HG02642 (cell line): ENCODE measurements at regions not wholly inside any gene's neighbourhood (a gene's known extent, or its start where the extent isn't known, plus 50 kb on each side); places are given as distances from the start of the nearest gene placed in this dataset.
"Not testable (repeated sequence)": the region's sequence is repeated elsewhere in the genome, so short reads cannot be mapped to it uniquely, and the experiment has no call there.

Source experiments
- ATAC-seq: cut with Tn5 transposase; IDR thresholded peaks from one replicate; pipeline ENCODE4 v1.9.1; 2021; ENCODE audit warnings: mild to moderate bottlenecking; ENCODE audit not compliant: unreplicated experiment, poor library complexity

DNA sequence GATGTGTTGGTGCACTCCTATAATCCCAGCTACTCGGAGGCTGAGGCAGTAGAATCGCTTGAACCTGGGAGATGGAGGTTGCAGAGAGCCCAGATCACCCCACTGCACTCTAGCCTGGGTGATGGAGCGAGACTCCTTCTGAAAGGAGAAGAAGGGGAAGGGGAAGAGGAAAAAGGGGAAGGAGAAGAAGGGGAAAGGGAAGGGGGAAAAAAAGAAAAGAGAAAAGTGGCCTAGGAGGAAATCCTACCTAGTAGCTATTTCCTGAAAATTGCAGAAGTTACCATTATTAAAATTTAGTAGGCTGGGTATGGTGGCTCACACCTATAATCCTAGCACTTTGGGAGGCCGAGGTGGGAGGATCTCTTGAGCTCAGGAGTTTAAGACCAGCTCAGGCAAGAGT, 67.4 kb downstream of the ARRDC3 start:
- no peak for ATAC-seq

DNA sequence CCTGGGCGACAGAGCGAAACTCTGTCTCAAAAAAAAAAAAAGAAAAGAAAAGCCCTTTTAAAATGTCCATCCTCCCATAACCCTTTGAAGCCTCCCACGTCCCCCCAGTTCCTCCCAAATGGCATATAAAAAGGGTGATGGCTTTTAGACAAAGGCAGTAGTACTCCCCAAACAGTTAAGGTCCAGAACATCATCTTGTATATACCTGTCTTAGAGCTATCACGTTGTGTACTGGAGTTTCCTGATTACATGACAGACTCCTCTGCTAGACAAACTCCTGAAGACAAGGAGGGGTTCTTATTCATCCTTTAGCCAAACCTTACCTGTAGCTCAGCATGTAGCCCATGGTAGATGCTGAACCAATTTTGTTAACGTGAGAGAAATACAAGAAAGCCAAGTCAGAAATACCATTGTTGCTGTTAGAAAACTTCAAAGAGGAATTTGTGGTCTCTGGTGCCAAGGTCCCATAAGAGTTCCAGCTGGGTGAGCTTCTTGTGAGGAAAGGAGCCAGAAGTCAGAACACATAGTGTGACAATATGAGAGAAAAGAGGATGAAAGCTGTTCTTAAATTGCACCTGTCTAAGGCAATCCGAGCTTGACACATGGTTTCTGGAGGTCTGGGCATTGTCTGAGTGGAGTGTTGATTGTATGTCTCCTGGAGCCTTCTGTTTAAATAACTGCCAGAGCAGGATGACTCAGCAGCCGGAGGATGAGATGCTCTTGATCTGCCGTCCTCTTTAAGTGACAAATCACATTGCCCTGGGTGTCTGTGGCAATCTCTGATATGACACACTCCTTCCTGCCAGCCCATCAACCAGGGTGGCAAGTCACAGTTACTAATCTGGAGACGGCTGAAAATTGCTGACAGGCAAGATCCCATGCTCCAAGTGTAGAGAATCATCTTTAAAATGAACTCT, 69.1 kb downstream of the ARRDC3 start:
- ATAC-seq, result peak; percentile 47

DNA sequence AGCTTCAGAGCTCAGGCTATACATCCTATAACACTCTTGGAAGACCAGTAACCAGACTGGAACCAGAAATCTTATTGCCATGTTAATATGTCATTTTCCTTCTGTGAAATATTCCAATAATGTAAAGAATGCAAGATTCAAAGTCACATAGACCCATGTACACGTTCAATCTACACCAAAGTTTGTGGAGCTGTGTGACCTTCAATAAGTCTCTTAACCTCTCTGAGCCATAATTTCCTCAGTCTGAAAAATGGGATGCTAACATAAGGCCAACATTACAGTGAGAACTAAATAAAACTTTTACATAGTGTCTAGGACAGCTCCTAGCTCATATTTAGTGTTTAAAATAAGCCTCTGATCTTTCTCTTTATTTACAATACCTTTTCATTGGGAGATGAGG, 70.4 kb downstream of the ARRDC3 start:
- no peak for ATAC-seq

DNA sequence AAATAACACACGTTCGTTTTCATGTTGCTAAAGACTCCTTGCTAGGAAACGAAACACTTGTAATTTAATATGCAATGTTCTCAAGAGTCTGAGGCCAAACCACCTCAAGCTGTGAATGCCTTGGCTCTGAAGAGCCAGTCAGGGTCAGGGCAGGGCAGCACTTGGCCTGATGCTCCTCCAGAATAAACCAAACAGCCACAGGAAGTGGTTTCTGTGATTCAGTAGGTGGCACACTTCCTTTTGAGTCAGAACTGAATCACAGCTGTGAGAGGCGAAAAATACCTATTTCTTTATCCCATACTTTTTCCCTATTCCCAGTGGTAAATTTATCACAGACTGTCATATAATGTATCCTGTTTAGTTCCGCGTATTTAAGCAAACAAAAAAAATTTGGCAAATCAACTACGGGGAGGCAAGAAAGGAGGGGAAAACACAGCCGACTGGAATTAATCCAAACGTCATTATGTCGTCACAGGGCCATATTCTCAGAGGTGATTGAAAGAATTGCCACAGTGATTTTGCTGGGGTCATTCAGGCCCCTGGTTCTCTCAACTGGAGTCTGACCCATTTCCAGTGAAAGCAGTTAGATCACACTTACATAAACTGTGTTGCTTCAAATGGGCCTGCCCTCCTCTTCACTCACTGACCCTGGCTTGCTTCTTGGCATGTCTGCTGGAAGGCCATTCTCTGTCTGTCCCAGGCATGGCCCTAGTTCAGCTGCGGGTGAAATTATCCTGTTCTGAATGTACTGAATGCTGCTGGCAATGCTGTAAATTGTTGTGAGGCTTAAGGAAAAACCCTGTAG, 71.2 kb downstream of the ARRDC3 start:
- peak; percentile 93 for ATAC-seq

DNA sequence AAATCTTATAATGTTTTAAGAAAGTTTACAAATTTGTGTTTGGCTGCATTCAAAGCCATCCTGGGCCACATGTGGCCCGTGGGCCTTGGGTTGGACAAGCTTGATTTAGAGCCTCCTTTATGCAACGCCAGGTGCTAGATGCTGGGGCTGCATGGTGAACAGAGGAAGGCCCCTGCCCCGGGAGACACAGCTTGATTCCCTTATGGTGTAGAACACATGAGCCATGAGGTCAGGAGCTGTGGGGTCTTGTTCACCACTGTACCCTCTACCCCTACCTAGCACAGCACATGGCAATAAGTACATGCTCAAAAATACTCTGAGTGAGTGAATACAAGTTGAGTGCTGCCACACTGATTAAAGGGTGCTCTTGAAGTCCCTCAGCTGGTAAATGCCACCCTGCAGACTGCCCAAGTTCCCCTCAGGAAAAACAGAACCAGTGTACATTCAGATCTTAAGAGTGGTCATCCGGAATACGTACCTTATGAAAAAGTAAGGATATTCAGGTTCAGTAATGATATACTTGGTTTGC, 71.9 kb downstream of the ARRDC3 start:
- peak; percentile 18 for ATAC-seq

DNA sequence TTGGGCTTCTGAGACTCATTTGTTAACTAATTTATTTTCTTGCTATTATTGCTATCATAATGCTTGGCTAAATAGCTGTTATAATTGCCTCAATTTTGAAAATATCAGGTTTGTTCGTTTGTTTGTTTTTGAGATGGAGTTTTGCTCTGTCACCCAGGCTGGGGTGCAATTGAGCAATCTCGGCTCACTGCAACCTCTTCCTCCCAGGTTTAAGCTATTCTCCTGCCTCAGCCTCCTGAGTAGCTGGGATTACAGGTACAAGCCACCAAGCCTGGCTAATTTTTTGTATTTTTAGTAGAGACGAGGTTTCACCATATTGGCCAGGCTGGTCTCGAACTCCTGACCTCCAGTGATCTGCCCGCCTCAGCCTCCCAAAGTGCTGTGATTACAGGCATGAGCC, 75.0 kb downstream of the ARRDC3 start:
- ATAC-seq, result not testable (repeated sequence)

DNA sequence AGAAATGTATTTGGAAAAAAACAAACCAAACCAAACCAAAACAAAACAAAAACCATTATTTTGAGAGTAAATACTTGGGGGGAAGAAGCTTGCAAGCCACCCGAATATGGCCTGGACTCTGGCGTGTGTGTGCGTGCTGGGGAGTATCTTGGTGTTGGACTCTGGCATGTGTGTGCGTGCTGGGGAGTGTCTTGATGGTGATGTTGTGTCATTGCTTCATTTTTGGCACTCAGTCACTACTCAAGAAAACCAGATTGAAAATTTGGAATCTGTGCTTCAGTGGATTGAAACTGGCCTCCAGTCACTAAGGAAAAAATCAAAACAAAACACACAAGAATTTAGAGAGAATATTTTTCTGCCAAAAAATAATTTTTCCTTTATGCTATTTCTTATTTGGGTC, 76.1 kb downstream of the ARRDC3 start:
- no peak for ATAC-seq

DNA sequence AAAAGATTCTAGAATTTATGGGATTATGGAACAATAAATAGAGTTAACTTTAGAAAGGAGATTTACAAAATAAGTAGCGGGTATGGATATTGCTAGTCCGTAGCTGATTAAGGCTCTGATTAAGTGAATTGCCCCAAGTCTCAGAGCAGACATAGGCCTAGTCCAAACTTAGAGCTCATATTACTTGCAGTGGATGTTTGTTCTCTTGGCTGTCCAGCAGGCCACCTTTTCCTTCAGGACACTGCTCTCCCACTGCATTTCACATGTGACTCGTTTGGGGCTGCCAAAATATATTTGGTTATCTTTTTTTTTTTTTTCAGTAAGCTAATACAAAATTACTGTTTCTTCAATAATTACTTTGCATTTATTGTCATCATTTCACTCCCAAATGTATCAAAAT, 76.6 kb downstream of the ARRDC3 start:
- no peak for ATAC-seq

DNA sequence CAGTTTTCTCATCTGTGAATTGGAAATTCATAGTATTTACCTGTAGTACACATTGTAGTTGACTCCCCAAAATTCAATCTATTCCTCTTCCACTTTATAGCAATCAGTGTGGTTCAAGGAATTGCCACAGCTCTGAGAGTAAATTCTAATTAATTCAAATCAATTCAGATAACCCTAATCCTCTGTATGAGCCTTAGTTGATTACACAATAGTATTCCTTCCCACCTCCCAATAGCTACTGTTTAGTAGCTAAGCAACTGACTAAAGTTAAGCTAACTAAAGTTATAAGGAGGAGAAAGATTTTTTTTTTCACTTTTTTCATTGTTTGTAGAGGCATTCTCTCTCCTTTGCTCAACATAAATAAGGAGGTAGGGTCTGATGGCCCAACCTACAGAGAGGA, 77.5 kb downstream of the ARRDC3 start:
- ATAC-seq, result no peak

DNA sequence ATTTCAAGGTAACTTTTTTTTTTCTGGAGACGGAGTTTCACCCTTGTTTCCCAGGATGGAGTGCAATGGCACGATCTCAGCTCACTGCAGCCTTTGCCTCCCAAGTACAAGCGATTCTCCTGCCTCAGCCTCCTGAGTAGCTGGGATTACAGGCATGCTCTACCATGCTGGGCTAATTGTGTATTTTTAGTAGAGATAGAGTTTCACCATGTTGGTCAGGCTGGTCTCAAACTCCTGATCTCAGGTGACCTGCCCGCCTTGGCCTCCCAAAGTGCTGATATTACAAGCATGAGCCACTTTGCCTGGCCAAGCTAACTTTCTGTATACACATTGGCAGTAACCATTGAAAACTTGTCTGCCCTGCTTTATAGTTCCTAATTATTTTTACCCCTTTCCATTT, 79.1 kb downstream of the ARRDC3 start:
- not testable (repeated sequence) for ATAC-seq

DNA sequence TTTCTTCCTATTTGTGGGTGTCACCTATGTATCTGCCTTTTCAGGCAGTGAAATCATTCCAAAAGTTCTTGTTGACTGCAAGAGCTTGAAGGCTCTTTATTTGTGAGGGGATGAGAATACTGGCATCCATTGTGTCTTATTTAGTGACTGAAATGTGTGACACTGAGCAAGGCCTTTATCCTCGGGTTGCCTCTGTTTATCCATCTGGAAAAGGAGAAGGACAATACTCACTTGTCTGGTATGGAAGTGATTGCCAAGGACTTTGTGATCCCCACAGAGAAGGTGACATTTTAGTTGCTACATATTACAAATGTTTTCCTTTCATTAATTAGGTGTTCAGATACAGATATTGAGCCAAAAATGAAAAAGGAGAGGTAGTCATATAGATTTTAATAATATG, 80.2 kb downstream of the ARRDC3 start:
- no peak for ATAC-seq

DNA sequence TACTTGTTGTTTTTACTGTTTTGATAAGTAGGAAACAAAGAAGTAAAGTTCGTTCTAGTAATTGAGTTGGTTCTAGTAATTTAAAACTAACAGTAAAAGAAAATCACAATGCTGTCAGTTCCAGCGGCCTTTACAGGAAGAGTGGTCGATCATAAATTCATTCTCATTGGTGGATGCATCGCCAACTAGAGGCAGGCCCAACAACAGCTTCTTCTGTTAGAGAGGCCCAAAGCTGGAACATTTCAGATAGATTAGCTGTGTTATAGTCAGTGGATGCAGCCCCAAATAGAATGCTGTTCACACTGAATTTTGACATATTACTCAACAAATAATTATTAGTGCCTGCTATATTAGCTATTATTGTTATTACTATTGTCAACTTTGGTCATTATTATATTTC, 80.8 kb downstream of the ARRDC3 start:
- ATAC-seq, result no peak

DNA sequence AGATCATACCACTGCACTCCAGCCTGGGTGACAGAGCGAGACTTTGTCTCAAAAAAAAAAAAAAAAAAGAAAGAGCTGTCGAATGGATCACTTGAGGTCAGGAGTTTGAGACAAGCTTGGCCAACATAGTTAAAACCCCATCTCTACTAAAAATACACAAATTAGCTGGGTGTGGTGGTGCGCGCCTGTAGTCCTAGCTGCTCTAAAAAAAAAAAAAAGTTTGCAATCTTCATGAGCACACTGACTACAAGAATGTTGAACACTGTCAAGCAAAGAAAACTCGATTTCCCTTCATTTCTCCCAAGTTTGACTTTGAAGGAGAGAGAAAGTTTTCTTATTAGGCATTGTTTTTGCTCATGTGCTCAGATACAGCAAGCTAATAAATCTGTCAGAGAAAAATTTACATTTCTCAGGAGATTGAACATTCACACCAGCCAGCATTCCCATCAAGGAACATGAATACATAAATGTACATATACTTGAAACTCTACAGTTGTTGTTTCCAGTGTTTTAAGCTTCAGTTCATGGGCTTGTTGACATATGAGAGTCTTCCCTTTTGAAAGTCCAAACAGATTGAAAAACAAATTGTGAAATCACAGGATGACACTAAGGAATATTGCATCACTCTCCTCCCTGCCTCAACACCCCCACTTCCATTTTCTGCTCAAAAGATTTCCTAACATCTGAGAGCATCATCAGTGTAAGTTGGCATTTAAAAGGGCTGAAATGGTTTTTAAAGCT, 81.8 kb downstream of the ARRDC3 start:
- ATAC-seq, result no peak

DNA sequence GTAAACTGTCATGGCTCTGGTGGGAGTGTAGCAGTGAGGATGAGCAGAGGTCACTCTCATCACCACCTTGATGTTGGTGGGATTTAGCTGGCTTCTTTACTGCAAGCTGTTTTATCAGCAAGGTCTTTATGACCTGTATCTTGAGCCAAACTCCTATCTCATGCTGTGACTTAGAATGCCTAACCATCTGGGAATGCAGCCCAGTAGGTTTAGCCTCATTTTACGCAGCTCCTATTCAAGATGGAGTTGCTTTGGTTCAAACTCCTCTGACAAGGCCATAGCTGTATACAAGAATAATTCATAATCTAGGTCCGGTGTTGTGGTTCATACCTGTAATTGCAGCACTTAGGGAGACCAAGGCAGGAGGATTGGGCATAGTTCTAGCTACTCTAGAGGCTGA, 85.1 kb downstream of the ARRDC3 start:
- ATAC-seq, result no peak

DNA sequence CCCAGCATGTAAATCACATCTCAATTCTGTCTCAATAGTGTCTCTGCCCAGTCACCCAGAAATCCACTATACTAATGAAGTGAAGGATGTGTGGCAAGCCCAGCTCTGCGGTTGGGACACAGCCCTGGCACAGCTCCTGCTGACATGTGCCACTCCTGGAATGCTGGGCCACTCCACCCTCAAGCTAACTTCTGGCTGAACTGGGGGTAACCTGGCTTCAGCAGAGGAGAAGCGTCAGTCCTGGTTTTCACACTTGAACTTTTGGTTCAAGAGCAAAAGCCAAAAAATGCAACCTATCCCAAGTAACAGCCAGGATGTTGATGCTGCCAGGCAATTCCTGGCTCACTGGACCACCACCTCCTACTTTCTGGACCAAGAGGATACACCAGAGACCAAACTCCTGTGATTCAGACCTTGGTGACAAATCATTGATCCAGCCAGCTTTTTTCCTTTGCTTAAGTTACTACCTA, 86.4 kb downstream of the ARRDC3 start:
- no peak for ATAC-seq

DNA sequence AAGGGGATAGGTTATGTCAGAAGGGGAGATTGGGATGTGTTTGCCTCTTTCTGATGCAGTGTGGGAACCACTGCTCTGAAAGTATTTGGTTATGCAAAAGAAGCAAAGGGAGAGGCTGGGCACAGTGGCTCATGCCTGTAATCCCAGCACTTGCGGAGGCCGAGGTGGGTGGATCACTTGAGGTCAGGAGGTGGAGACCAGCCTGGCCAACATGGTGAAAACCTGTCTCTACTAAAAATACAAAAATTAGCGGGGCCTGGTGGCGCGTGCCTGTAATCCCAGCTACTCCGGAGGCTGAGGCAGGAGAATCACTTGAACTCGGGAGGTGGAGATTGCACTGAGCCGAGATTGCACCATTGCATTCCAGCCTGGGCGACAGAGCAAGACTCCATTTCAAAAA, 87.0 kb downstream of the ARRDC3 start:
- not testable (repeated sequence) for ATAC-seq

DNA sequence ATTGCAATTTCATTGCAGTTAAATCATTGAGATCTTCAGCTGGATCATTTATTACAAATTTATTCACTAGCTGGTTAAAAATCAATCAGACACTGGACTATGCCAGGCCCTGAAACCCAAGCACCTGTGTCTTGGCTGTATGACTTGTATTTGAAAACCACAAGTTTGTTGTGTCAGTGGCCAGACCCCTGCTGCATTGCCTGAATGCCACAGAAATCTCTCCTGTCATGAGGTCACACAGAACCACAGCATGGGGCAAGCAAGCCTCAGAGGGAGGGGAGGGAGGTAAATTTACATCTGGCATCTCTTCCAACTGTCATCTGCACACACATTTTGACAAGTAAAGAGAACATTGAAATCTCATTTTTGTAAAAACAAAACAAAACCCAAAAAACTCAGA, 90.0 kb downstream of the ARRDC3 start:
- peak; percentile 96 for ATAC-seq

DNA sequence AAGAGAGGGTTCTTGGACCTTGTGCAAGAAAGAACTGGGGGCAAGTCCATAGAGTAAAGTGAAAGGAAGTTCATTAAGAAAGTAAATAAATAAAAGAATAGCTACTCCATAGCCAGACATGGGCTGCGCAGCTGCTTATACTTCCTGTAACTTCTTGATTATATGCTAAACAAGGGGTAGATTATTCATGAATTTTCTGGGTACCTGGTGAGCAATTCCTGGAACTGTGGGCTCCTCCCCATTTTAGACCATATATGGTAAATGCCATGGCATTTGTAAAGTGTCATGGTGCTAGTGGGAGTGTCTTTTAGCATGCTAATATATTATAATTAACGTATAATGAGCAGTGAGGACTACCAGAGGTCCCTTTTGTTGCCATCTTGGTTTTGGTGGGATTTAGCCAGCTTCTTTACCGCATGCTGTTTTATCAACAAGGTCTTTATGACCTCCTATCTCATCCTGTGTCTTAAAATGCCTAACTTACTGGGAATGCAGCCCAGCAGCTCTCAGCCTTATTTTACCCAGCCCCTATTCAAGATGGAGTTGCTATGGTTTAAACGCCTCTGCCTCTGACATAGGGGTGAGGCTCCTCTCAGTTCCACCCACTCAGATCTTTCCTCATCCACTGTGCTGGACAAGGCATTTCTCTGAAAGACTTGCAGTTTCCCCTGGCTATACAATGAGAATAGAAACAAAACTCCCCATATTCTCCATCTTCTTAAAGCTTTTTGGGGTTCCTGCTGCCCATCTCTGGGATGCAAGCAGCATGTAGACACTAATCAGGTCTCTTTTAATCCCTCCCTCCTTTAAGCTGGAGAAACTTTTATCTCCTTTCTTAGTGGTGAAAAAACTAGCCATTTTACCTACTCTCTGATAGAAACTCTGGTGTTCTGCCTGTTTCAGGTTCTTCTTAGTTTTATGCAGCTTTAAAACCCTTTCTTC, 91.2 kb downstream of the ARRDC3 start:
- ATAC-seq, result no peak

DNA sequence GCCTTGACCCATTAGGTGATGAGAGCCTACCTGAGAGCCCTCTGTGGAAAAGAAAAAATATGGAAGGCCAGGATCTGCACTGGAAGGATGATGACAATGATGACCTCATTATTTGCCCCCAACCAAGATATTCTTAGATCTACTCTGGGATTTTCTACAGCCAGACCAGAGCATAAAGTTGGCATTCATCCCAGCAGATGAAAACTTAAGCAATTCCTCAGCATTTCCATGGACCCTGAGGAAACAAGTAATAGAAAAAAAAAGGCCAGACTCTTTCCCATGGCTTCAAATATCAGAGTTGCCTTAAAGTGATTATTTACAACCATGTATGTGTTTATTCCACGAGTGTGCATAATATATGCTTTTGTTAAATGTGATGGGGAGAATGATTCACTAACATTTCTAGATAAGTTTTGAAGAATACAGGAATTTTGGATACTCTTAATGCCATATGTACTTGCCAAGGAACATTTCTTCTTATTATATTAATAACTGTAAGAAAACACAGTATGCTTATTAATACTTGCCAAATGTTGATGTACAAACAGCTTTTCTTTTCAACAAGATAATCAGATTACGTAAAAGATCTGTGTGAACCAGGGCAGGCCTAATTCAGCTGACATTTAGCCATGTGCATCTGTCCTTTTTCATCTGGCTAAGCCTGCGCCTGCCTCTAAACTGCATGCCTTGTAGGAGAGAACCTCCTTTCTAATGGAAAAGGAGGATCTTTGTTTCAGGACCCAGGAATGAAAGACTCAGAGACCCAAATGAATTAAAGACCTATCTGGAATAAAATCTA, 94.8 kb downstream of the ARRDC3 start:
- ATAC-seq, result no peak
